AG04449 (cell line): ENCODE measurements at regions not wholly inside any gene's neighbourhood (a gene's known extent, or its start where the extent isn't known, plus 50 kb on each side); places are given as distances from the start of the nearest gene placed in this dataset.
"Not testable (repeated sequence)": the region's sequence is repeated elsewhere in the genome, so short reads cannot be mapped to it uniquely, and the experiment has no call there.

Experiments used
- CTCF ChIA-PET: fragments of 350-600 bp; formaldehyde crosslinking; extraction: SDS; loops from one replicate; lab custom pipeline; 2021; ENCODE audit warnings: antibody characterized with exemption; lab: Yijun Ruan, JAX
- POLR2A ChIA-PET: fragments of 400-600, 350-600 bp; formaldehyde crosslinking; extraction: SDS; loops from one replicate; lab custom pipeline; 2020; ENCODE audit warnings: antibody characterized with exemption, inconsistent platforms; lab: Yijun Ruan, JAX
- DNase-seq: peaks from one replicate; pipeline ENCODE4 v3.0.0-alpha.2; 2010; ENCODE audit warnings: low read depth, low spot score
- H3K4me3 ChIP-seq: 2 replicates; pipeline ENCODE4 v1.5.1; 2011; ENCODE audit warnings: low read depth, mild to moderate bottlenecking, control low read depth, low read length
- CTCF ChIP-seq: IDR thresholded peaks from one replicate; pipeline ENCODE4 v1.5.1; 2011; ENCODE audit warnings: mild to moderate bottlenecking, moderate library complexity, low read length, control low read depth, inconsistent platforms; ENCODE audit not compliant: insufficient read depth; ENCODE audit errors: missing control alignments

- DNase-seq, result peak; percentile 7
- TF ChIP-seq CTCF, result no peak
- CTCF ChIA-PET, result no interaction called here
- POLR2A ChIA-PET, result no interaction called here
- H3K4me3 ChIP-seq, result no peak overlapping the region
Measured at GRCh38 chr7:19284596-19285300, 139.5 kb upstream of the FERD3L start.

GRCh38 chr7:19284136-19284535, 138.9 kb upstream of the FERD3L start:
- no peak overlapping the region for H3K4me3 ChIP-seq
- DNase-seq, result no peak
- ChIA-PET POLR2A (no interaction called here), CTCF (no interaction called here)
- TF ChIP-seq CTCF, result no peak

- H3K4me3 ChIP-seq, result no peak overlapping the region
- no peak for TF ChIP-seq CTCF
- ChIA-PET CTCF (no interaction called here), POLR2A (no interaction called here)
- DNase-seq, result no peak
Measured at GRCh38 chr7:19275000-19275399, 129.8 kb upstream of the FERD3L start.

- CTCF ChIA-PET, DNase-seq, POLR2A ChIA-PET, H3K4me3 ChIP-seq: not testable (repeated sequence)
Measured at GRCh38 chr7:19272329-19272728, 127.1 kb upstream of the FERD3L start.

- no peak for TF ChIP-seq CTCF
- H3K4me3 ChIP-seq, result no peak overlapping the region
- no peak for DNase-seq
- ChIA-PET POLR2A (no interaction called here), CTCF (no interaction called here)
Measured at GRCh38 chr7:19269301-19269700, 124.1 kb upstream of the FERD3L start.

GRCh38 chr7:19268737-19269136, 123.5 kb upstream of the FERD3L start:
- DNase-seq, result no peak
- no peak for TF ChIP-seq CTCF
- ChIA-PET POLR2A (no interaction called here), CTCF (no interaction called here)
- H3K4me3 ChIP-seq, result no peak overlapping the region

- ChIA-PET POLR2A (no interaction called here), CTCF (no interaction called here)
- TF ChIP-seq CTCF, result no peak
- no peak for DNase-seq
- H3K4me3 ChIP-seq, result no peak overlapping the region
Measured at GRCh38 chr7:19262826-19263225, 117.6 kb upstream of the FERD3L start.
